ENCODE measurements at regions not wholly inside any gene's neighbourhood (a gene's known extent, or its start where the extent isn't known, plus 50 kb on each side); places are given as distances from the start of the nearest gene placed in this dataset.

GRCh38 chr14:51473351-51473750 lies 178.4 kb upstream of the FRMD6 start:
- no peak for TF ChIP-seq EZH2phosphoT487 (IDR thresholded peaks at IDR 0.05; ENCODE audit: insufficient read depth, low read depth)
- no peak for TF ChIP-seq EZH2 (IDR thresholded peaks at IDR 0.05; ENCODE audit: insufficient read depth, poor library complexity, severe bottlenecking)
